Tibial nerve (tissue), 4 donors: ENCODE measurements at regions not wholly inside any gene's neighbourhood (a gene's known extent, or its start where the extent isn't known, plus 50 kb on each side); places are given as distances from the start of the nearest gene placed in this dataset.

ENCODE experiments used
- CTCF ChIP-seq, 5 experiments: fragments of 200-600 bp in 3 of 5; fragments of 450-650 bp in 2 of 5; sonication (generic) in 3 of 5; IDR thresholded peaks; one replicate each; pipeline ENCODE4 v1.5.1; 2016 to 2019; ENCODE audit warnings: antibody characterized with exemption in 5 of 5, mild to moderate bottlenecking in 3 of 5, moderate library complexity in 2 of 5
- EP300 ChIP-seq, 2 donors: sonication (generic); formaldehyde crosslinking; IDR thresholded peaks; one replicate each; pipeline ENCODE4 v1.6.1; 2017; ENCODE audit warnings: antibody characterized with exemption in 2 of 2, mild to moderate bottlenecking in 1 of 2
- POLR2A ChIP-seq, 2 donors: fragments of 450-650 bp; IDR thresholded peaks; one replicate each; pipeline ENCODE4 v1.6.1; 2017; ENCODE audit warnings: antibody characterized with exemption in 2 of 2, mild to moderate bottlenecking in 2 of 2, moderate library complexity in 2 of 2

GRCh38 chr5:68452286-68452685 lies 236.7 kb downstream of the PIK3R1 start:
- TF ChIP-seq POLR2A (IDR thresholded peaks at IDR 0.05) (no peak), CTCF (IDR thresholded peaks at IDR 0.05) (no peak), EP300 (IDR thresholded peaks at IDR 0.05) (no peak)
